ENCODE measurements at regions not wholly inside any gene's neighbourhood (a gene's known extent, or its start where the extent isn't known, plus 50 kb on each side); places are given as distances from the start of the nearest gene placed in this dataset.

DNA sequence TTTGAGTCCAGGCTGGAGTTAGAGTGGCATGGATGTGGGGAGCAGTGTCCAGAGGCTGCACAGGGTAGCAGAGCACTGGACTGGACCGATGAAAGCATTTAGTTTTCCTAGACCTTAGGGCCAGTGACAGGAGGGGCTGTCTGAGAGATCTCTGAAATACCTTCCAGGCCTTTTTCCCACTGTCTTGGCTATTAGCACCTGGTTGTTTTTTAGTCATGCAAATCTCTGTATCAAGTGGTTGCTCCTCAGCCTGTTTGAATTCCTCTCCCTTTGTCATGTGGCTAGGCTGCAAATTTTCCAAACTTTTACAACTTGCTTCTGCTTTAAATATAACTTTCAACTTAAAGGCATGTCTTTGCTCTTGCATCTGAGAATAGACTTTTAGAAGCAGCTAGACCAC, 504.3 kb upstream of the VSTM2A start:
- Histone ChIP-seq H3K4ac (replicated peaks; ENCODE audit: insufficient read length, low read depth, low read length) (no peak overlapping the region), H4K20me1 (replicated peaks in 1 of 2; ENCODE audit: control insufficient read depth in 1 of 2, insufficient read depth in 2 of 2, low read length in 2 of 2) (no peaks in the 10 kb centered on the region), H3K9me3 (ENCODE audit: insufficient read depth in 2 of 2, low read depth in 1 of 2, low read length in 1 of 2) (peaks cover 10 to 11% of the 10 kb centered on the region in 2 experiments; a peak in 3 of 4 replicates), H4K8ac (ENCODE audit: extremely low read depth, insufficient read depth, low read length) (no peak overlapping the region; the same call in 1 of the 2 replicates), H3K4me1 (replicated peaks in 1 of 4; ENCODE audit: control insufficient read depth in 3 of 4, insufficient read depth in 4 of 4, low read length in 3 of 4) (no peaks in the 10 kb centered on the region; a peak in 1 of 7 replicates), H3K79me2 (ENCODE audit: control insufficient read depth in 1 of 2, insufficient read depth in 2 of 2, low read length in 2 of 2) (no peaks in the 10 kb centered on the region), H4K91ac (replicated peaks; ENCODE audit: insufficient read length, low read length) (no peak overlapping the region), H3K27me3 (replicated peaks in 1 of 4; ENCODE audit: control insufficient read depth in 3 of 4, extremely low read depth in 1 of 4, insufficient read depth in 3 of 4, low read length in 3 of 4) (no peaks in the 10 kb centered on the region), H2BK5ac (ENCODE audit: low read depth, low read length) (no peak overlapping the region), H3K18ac (ENCODE audit: extremely low read depth, low read length) (no peak overlapping the region), H3K56ac (replicated peaks; ENCODE audit: insufficient read length, low read depth, low read length) (no peak overlapping the region), H4K5ac (ENCODE audit: insufficient read length, low read depth, low read length) (no peak overlapping the region), H2BK15ac (ENCODE audit: low read length) (no peak overlapping the region), H3K23me2 (ENCODE audit: low read depth, low read length) (no peaks in the 10 kb centered on the region; the same call in 1 of the 2 replicates), H3K79me1 (ENCODE audit: low read depth, low read length) (no peaks in the 10 kb centered on the region), H2BK12ac (ENCODE audit: low read depth, low read length) (no peak overlapping the region), H3K4me3 (ENCODE audit: extremely low read depth in 1 of 4, insufficient read depth in 2 of 4, low read depth in 3 of 4, low read length in 4 of 4) (no peak overlapping the region), H3K4me2 (ENCODE audit: insufficient read depth in 1 of 2, low read depth in 2 of 2, low read length in 2 of 2) (no peak overlapping the region), H3K9ac (replicated peaks in 1 of 4; ENCODE audit: extremely low read depth in 1 of 4, low read depth in 3 of 4, low read length in 3 of 4) (no peak overlapping the region), H3K23ac (ENCODE audit: insufficient read length) (no peak overlapping the region), H3K14ac (ENCODE audit: insufficient read length) (no peak overlapping the region), H2AK5ac (ENCODE audit: low read depth, low read length) (no peak overlapping the region), H2BK120ac (replicated peaks; ENCODE audit: low read depth, low read length) (no peak overlapping the region), H2AFZ (ENCODE audit: low read length) (peak overlapping the region; percentile 40; the same call in 1 of the 2 replicates), H3K36me3 (ENCODE audit: control insufficient read depth in 2 of 4, insufficient read depth in 4 of 4, low read length in 3 of 4) (0 out of 8 replicates have a peak, but pooled peaks cover 0 to 3% (median 0%) of the 10 kb centered on the region in 4 experiments), H2BK20ac (ENCODE audit: low read length) (no peak overlapping the region), H3K27ac (ENCODE audit: low read depth, low read length) (no peak overlapping the region)
- TF ChIP-seq TCF12 (IDR thresholded peaks at IDR 0.05; ENCODE audit: low read depth, low read length) (0 out of 2 replicates have a peak, but pooled peaks have one; percentile 43), EZH2 (IDR thresholded peaks at IDR 0.05; ENCODE audit: low read depth, low read length, severe bottlenecking) (no peak)
- TF ChIP-seq, protein P1, sequence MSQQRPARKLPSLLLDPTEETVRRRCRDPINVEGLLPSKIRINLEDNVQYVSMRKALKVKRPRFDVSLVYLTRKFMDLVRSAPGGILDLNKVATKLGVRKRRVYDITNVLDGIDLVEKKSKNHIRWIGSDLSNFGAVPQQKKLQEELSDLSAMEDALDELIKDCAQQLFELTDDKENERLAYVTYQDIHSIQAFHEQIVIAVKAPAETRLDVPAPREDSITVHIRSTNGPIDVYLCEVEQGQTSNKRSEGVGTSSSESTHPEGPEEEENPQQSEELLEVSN (IDR thresholded peaks at IDR 0.05): no peak
- ChIA-PET POLR2A (ENCODE audit: partially characterized antibody) (no interaction called here), CTCF (ENCODE audit: partially characterized antibody) (no interaction called here)
- DNase-seq (ENCODE audit: low read depth in 1 of 2, low spot score in 2 of 2) (no peak), FAIRE-seq (peak; percentile 52)
- 68% methylated on average over 1 of the region's 1 CpG; no CpG with 5 or more reads in 1 of the 2 experiments for WGBS, 2 experiments (ENCODE audit: extremely low coverage in 1 of 2, insufficient coverage in 1 of 2, insufficient read length in 1 of 2, insufficient replicate concordance in 2 of 2, low coverage in 1 of 2, low lambda C conversion rate in 2 of 2, missing lambda C conversion rate in 1 of 2)

All from H1 (cell line).